ENCODE measurements at regions not wholly inside any gene's neighbourhood (a gene's known extent, or its start where the extent isn't known, plus 50 kb on each side); places are given as distances from the start of the nearest gene placed in this dataset.

GRCh38 chr3:124518350-124518749 is 211.9 kb upstream of the UMPS start:
- no peak for TF ChIP-seq CTCF (IDR thresholded peaks at IDR 0.05; ENCODE audit: low read depth, low read length, missing input control)
- no peak for TF ChIP-seq HNF4A (conservative IDR thresholded peaks at IDR 0.05)
- no peak for TF ChIP-seq ATF3 (IDR thresholded peaks at IDR 0.05)
- no peak for TF ChIP-seq JUND (IDR thresholded peaks at IDR 0.05)
- no peak for TF ChIP-seq TAF1 (conservative IDR thresholded peaks at IDR 0.05)
- TF ChIP-seq MAX (IDR thresholded peaks at IDR 0.05) = no peak
- no peak for TF ChIP-seq FOXA1 (IDR thresholded peaks at IDR 0.05)
- no peak for TF ChIP-seq EGR1 (IDR thresholded peaks at IDR 0.05; ENCODE audit: low read depth in 2 of 2)

All from liver (tissue), 3 donors.